GM21717 (cell line): ENCODE measurements at regions not wholly inside any gene's neighbourhood (a gene's known extent, or its start where the extent isn't known, plus 50 kb on each side); places are given as distances from the start of the nearest gene placed in this dataset.
"Not testable (repeated sequence)": the region's sequence is repeated elsewhere in the genome, so short reads cannot be mapped to it uniquely, and the experiment has no call there.

Source experiments
- ATAC-seq: cut with Tn5 transposase; IDR thresholded peaks from one replicate; pipeline ENCODE4 v1.9.1; 2021; ENCODE audit warnings: mild to moderate bottlenecking, moderate library complexity; ENCODE audit not compliant: unreplicated experiment

GRCh38 chr10:77740396-77740795 is 102.8 kb upstream of the KCNMA1 start:
- ATAC-seq, result not testable (repeated sequence)

GRCh38 chr10:77738496-77739158 is 101.0 kb upstream of the KCNMA1 start:
- no peak for ATAC-seq

GRCh38 chr10:77737608-77738007 is 100.0 kb upstream of the KCNMA1 start:
- no peak for ATAC-seq

- not testable (repeated sequence) for ATAC-seq
Measured at GRCh38 chr10:77735136-77735535, 97.5 kb upstream of the KCNMA1 start.

GRCh38 chr10:77732213-77733003 is 94.8 kb upstream of the KCNMA1 start:
- no peak for ATAC-seq

GRCh38 chr10:77727481-77727880 is 89.9 kb upstream of the KCNMA1 start:
- no peak for ATAC-seq

- ATAC-seq, result no peak
Measured at GRCh38 chr10:77726732-77727131, 89.1 kb upstream of the KCNMA1 start.

- no peak for ATAC-seq
Measured at GRCh38 chr10:77726301-77726700, 88.7 kb upstream of the KCNMA1 start.

GRCh38 chr10:77724820-77725219 is 87.2 kb upstream of the KCNMA1 start:
- ATAC-seq, result no peak

GRCh38 chr10:77723376-77723775 is 85.8 kb upstream of the KCNMA1 start:
- no peak for ATAC-seq

- not testable (repeated sequence) for ATAC-seq
Measured at GRCh38 chr10:77722956-77723355, 85.3 kb upstream of the KCNMA1 start.

- no peak for ATAC-seq
Measured at GRCh38 chr10:77721815-77722214, 84.2 kb upstream of the KCNMA1 start.

GRCh38 chr10:77718957-77719356 is 81.3 kb upstream of the KCNMA1 start:
- ATAC-seq, result no peak

- not testable (repeated sequence) for ATAC-seq
Measured at GRCh38 chr10:77718312-77718711, 80.7 kb upstream of the KCNMA1 start.

GRCh38 chr10:77717336-77717735 is 79.7 kb upstream of the KCNMA1 start:
- no peak for ATAC-seq

- ATAC-seq, result no peak
Measured at GRCh38 chr10:77716458-77717317, 79.1 kb upstream of the KCNMA1 start.

- ATAC-seq, result no peak
Measured at GRCh38 chr10:77715536-77715935, 77.9 kb upstream of the KCNMA1 start.

- ATAC-seq, result no peak
Measured at GRCh38 chr10:77715088-77715487, 77.5 kb upstream of the KCNMA1 start.

- no peak for ATAC-seq
Measured at GRCh38 chr10:77713521-77714280, 76.1 kb upstream of the KCNMA1 start.

GRCh38 chr10:77712207-77712606 is 74.6 kb upstream of the KCNMA1 start:
- ATAC-seq, result no peak

- no peak for ATAC-seq
Measured at GRCh38 chr10:77711683-77712049, 74.1 kb upstream of the KCNMA1 start.
